HG03175 (cell line): ENCODE measurements at regions not wholly inside any gene's neighbourhood (a gene's known extent, or its start where the extent isn't known, plus 50 kb on each side); places are given as distances from the start of the nearest gene placed in this dataset.
A peak's percentile ranks its signal among the peaks of the same experiment; 100 is the strongest.
"Not testable (repeated sequence)": the region's sequence is repeated elsewhere in the genome, so short reads cannot be mapped to it uniquely, and the experiment has no call there.

Experiments used
- ATAC-seq: cut with Tn5 transposase; IDR thresholded peaks from one replicate; pipeline ENCODE4 v1.9.1; 2021; ENCODE audit warnings: mild to moderate bottlenecking, moderate library complexity; ENCODE audit not compliant: unreplicated experiment

- not testable (repeated sequence) for ATAC-seq
These were observed 70.2 kb downstream of the LGALS9C start for GRCh38 chr17:18546514-18547398.

GRCh38 chr17:18557086-18557485, 80.5 kb downstream of the LGALS9C start:
- ATAC-seq = not testable (repeated sequence)

- ATAC-seq = peak; percentile 76
These were observed 80.7 kb downstream of the TBC1D28 start for GRCh38 chr17:18563381-18564098.

GRCh38 chr17:18564099-18564448, 80.1 kb downstream of the TBC1D28 start:
- ATAC-seq = peak; percentile 39

GRCh38 chr17:18568108-18568995, 75.8 kb downstream of the TBC1D28 start:
- ATAC-seq = not testable (repeated sequence)

- not testable (repeated sequence) for ATAC-seq
These were observed 74.7 kb downstream of the TBC1D28 start for GRCh38 chr17:18569489-18569913.

- ATAC-seq = not testable (repeated sequence)
These were observed 71.7 kb downstream of the TBC1D28 start for GRCh38 chr17:18572536-18572935.

GRCh38 chr17:18574137-18574536, 70.1 kb downstream of the TBC1D28 start:
- ATAC-seq = not testable (repeated sequence)
